Heart right ventricle (tissue), 16 donors: ENCODE measurements at regions not wholly inside any gene's neighbourhood (a gene's known extent, or its start where the extent isn't known, plus 50 kb on each side); places are given as distances from the start of the nearest gene placed in this dataset.

Experiments used
- ATAC-seq, 8 donors: fragments of 200-7000 bp; cut with Tn5 transposase; one replicate each; pipeline ENCODE4 v1.9.1; 2020; ENCODE audit warnings: mild to moderate bottlenecking in 8 of 8, moderate library complexity in 8 of 8, moderate number of reproducible peaks in 1 of 8
- DNase-seq, 2 donors: peaks; one replicate each; pipeline ENCODE4 v3.0.0-alpha.2; 2020
- H3K27ac ChIP-seq, 10 donors: fragments of 200-600 bp; sonication (generic) in 2 of 10; one replicate each; pipeline versions ENCODE4 v1.5.0 to v1.8.0; 2020 to 2022; ENCODE audit warnings: mild to moderate bottlenecking in 3 of 10
- H3K27me3 ChIP-seq, 7 donors: fragments of 200-600 bp; one replicate each; pipeline ENCODE4 v1.8.0; 2021 to 2022; ENCODE audit warnings: mild to moderate bottlenecking in 2 of 7
- H3K36me3 ChIP-seq, 9 donors: fragments of 200-600 bp; sonication (generic) in 1 of 9; one replicate each; pipeline versions ENCODE4 v1.5.0 to v1.8.0; 2020 to 2022; ENCODE audit warnings: mild to moderate bottlenecking in 2 of 9
- H3K4me1 ChIP-seq, 9 donors: fragments of 200-600 bp; sonication (generic) in 1 of 9; one replicate each; pipeline versions ENCODE4 v1.5.0 to v1.8.0; 2020 to 2022; ENCODE audit warnings: mild to moderate bottlenecking in 4 of 9
- H3K4me3 ChIP-seq, 10 donors: fragments of 200-600 bp; sonication (generic) in 2 of 10; one replicate each; pipeline versions ENCODE4 v1.5.0 to v1.8.0; 2020 to 2022; ENCODE audit warnings: mild to moderate bottlenecking in 7 of 10, moderate library complexity in 2 of 10
- H3K9me3 ChIP-seq, 11 donors: fragments of 200-600 bp in 10 of 11; sonication (generic) in 2 of 11; one replicate each; pipeline versions ENCODE4 v1.5.0 to v1.8.0; 2013 to 2022; ENCODE audit warnings: mild to moderate bottlenecking in 2 of 11, control low read depth in 1 of 11, moderate library complexity in 1 of 11
- CTCF ChIP-seq, 9 donors: fragments of 200-600 bp; sonication (generic) in 2 of 9; IDR thresholded peaks; one replicate each; pipeline versions ENCODE4 v1.5.0 to v1.8.0; 2021 to 2022; ENCODE audit warnings: antibody characterized with exemption in 9 of 9, mild to moderate bottlenecking in 5 of 9, moderate library complexity in 1 of 9
- WGBS, 2 donors: extraction: QIAGEN DNeasy Blood & Tissue Kit; methylation state at CpG; one replicate each; pipeline ENCODE4 v1.1.7; 2013; ENCODE audit warnings: inconsistent platforms in 1 of 2; 5-methylcytosine and 5-hydroxymethylcytosine counted together
- intact Hi-C, 10 donors: fragments of 100-400 bp; cut with DNase I; formaldehyde crosslinking; loops; one replicate each; pipeline versions ENCODE4 v1.11.1 to v1.14.2; 2022
- donor health status: Arrhythmogenic right ventricular cardiomyopathy.
- donor health status: ischemic (EF 13 %, LVEDD 7.1; RV severe dilation, severe dysfunction).
- donor health status: healthy with polysubstance abuse.
- donor health status: DM: no; HTN: yes; CAD: no.
- donor health status: DM: no; HTN: no; CAD: no.
- donor health status: ischemic (EF 25% LVEDD 6.9; RV normal size, moderate dysfunction).
- donor health status: ischemic (EF 25% LVEDD 5.7; RV mildly dilated, moderate dysfunction).
- donor health status: healthy.
- donor health status: DM: yes; HTN: yes; CAD: no.
- donor health status: Ischemic cardiomyopathy.
- donor health status: ischemic (EF 35%, LVEDD 5.7; RV mildly dilated, moderate dysfunction).
- donor health status: nonischemic (EF 11% LVEDD 7.7; RV severe dilation, severe dysfunction).
- donor health status: DM: yes; HTN: yes; CAD: no.
- donor health status: PGD.
- donor health status: ischemic (EF 29% LVEDD 5.4; RV normal size, mild dysfunction).
- donor health status: nonischemic (EF 23%, LVEDD 6.1; RV moderate dilation, normal function).

GRCh38 chr4:184294606-184295133 lies 77.0 kb upstream of the ENPP6 start:
- H3K27me3 ChIP-seq = no peaks in the 10 kb centered on the region
- peaks cover 0 to 5% (median 0%) of the 10 kb centered on the region in 11 donors for H3K9me3 ChIP-seq
- intact Hi-C loops = loop anchor here in 1 of 10 donors (5.0 kb wide), 1 partner anchor 38 kb away; no protein-coding TSS in a partner anchor
- peaks cover 0 to 18% (median 0%) of the 10 kb centered on the region in 9 donors for H3K4me1 ChIP-seq
- no peak overlapping the region for H3K27ac ChIP-seq
- H3K4me3 ChIP-seq = no peak overlapping the region
- TF ChIP-seq CTCF (IDR thresholded peaks at IDR 0.05) = no peak
- ATAC-seq = no peak
- H3K36me3 ChIP-seq = no peaks in the 10 kb centered on the region
- DNase-seq = no peak
- 89 to 91% methylated on average over 7 of the region's 7 CpGs for WGBS, 2 donors

GRCh38 chr4:184293552-184293951 lies 75.9 kb upstream of the ENPP6 start:
- DNase-seq = no peak
- Histone ChIP-seq H3K4me1 (peaks cover 0 to 19% (median 0%) of the 10 kb centered on the region in 9 donors), H3K27me3 (no peaks in the 10 kb centered on the region), H3K27ac (peak overlapping the region in 1 of 10 donors; percentile 13), H3K9me3 (peaks cover 0 to 5% (median 0%) of the 10 kb centered on the region in 11 donors), H3K4me3 (no peak overlapping the region), H3K36me3 (no peaks in the 10 kb centered on the region)
- ATAC-seq = peak in 5 of 8 donors; percentile 42 to 67 (median 50)
- intact Hi-C loops = no loop called here
- WGBS, 2 donors = 53 to 58% methylated on average over 6 of the region's 6 CpGs
- TF ChIP-seq CTCF (IDR thresholded peaks at IDR 0.05) = no peak

GRCh38 chr4:184292877-184293276 lies 75.2 kb upstream of the ENPP6 start:
- intact Hi-C loops = no loop called here
- no peak overlapping the region for H3K4me3 ChIP-seq
- ATAC-seq = no peak
- H3K27ac ChIP-seq = peak overlapping the region in 1 of 10 donors; percentile 13
- no peaks in the 10 kb centered on the region for H3K27me3 ChIP-seq
- DNase-seq = no peak
- 77 to 82% methylated on average over 3 of the region's 3 CpGs for WGBS, 2 donors
- no peaks in the 10 kb centered on the region for H3K36me3 ChIP-seq
- no peak for TF ChIP-seq CTCF (IDR thresholded peaks at IDR 0.05)
- peaks cover 0 to 23% (median 3%) of the 10 kb centered on the region in 9 donors for H3K4me1 ChIP-seq
- H3K9me3 ChIP-seq = peaks cover 0 to 5% (median 0%) of the 10 kb centered on the region in 11 donors

- 94 to 99% methylated on average over 3 of the region's 3 CpGs for WGBS, 2 donors
- DNase-seq (no peak), ATAC-seq (no peak)
- Histone ChIP-seq H3K27ac (no peak overlapping the region), H3K27me3 (no peaks in the 10 kb centered on the region), H3K4me3 (no peak overlapping the region), H3K4me1 (peaks cover 0 to 27% (median 7%) of the 10 kb centered on the region in 9 donors), H3K9me3 (peaks cover 0 to 5% (median 0%) of the 10 kb centered on the region in 11 donors), H3K36me3 (no peaks in the 10 kb centered on the region)
- TF ChIP-seq CTCF (IDR thresholded peaks at IDR 0.05) = no peak
- intact Hi-C loops = no loop called here
Observed at GRCh38 chr4:184292465-184292867, 74.8 kb upstream of the ENPP6 start.
